Upper lobe of left lung (tissue), 4 donors: ENCODE measurements at regions not wholly inside any gene's neighbourhood (a gene's known extent, or its start where the extent isn't known, plus 50 kb on each side); places are given as distances from the start of the nearest gene placed in this dataset.

Experiments
- EP300 ChIP-seq, 4 donors: sonication (generic); formaldehyde crosslinking; IDR thresholded peaks; one replicate each; pipeline ENCODE4 v1.5.1; 2017; ENCODE audit warnings: antibody characterized with exemption in 4 of 4, control low read depth in 2 of 4
- POLR2A ChIP-seq, 4 donors: fragments of 450-650 bp; IDR thresholded peaks; one replicate each; pipeline ENCODE4 v1.5.1; 2016 to 2017; ENCODE audit warnings: antibody characterized with exemption in 4 of 4, mild to moderate bottlenecking in 2 of 4

GRCh38 chr2:34353509-34354113 lies 754.5 kb upstream of the FAM98A start:
- TF ChIP-seq EP300 (IDR thresholded peaks at IDR 0.05) (no peak), POLR2A (IDR thresholded peaks at IDR 0.05) (no peak)
